CD4-positive, alpha-beta memory T cell (primary cell): ENCODE measurements at regions not wholly inside any gene's neighbourhood (a gene's known extent, or its start where the extent isn't known, plus 50 kb on each side); places are given as distances from the start of the nearest gene placed in this dataset.
A peak's percentile ranks its signal among the peaks of the same experiment; 100 is the strongest.

Experiments
- CTCF ChIA-PET: fragments of 350-600 bp; sonication (Branson Sonifier 250); formaldehyde crosslinking; loops from one replicate; lab custom pipeline; 2021; ENCODE audit warnings: inconsistent platforms; ENCODE audit not compliant: partially characterized antibody; lab: Charles Lee
- POLR2A ChIA-PET: fragments of 350-600 bp; sonication (Branson Sonifier 250); formaldehyde crosslinking; loops from one replicate; lab custom pipeline; 2021; ENCODE audit not compliant: partially characterized antibody; lab: Charles Lee
- DNase-seq, 5 donors: peaks; one replicate each; pipeline versions ENCODE4 v3.0.0 to v3.0.0-alpha.2; 2020 to 2022; ENCODE audit warnings: mixed read lengths in 1 of 5
- H3K27ac ChIP-seq: one replicate; pipeline ENCODE4 v1.7.0; 2013; ENCODE audit warnings: low read depth, low read length
- H3K27me3 ChIP-seq: 2 replicates; pipeline ENCODE4 v1.7.0; 2013; ENCODE audit warnings: mild to moderate bottlenecking, low read length, moderate library complexity; ENCODE audit not compliant: insufficient read depth
- H3K36me3 ChIP-seq: 2 replicates; pipeline ENCODE4 v1.7.0; 2013; ENCODE audit warnings: mild to moderate bottlenecking, low read length, moderate library complexity; ENCODE audit not compliant: insufficient read depth
- H3K4me1 ChIP-seq: 2 replicates; pipeline ENCODE4 v1.7.0; 2013; ENCODE audit warnings: mild to moderate bottlenecking, low read length, moderate library complexity; ENCODE audit not compliant: insufficient read depth
- H3K4me3 ChIP-seq, 2 donors: one replicate each; pipeline ENCODE4 v1.7.0; 2013; ENCODE audit warnings: low read length in 2 of 2, mild to moderate bottlenecking in 1 of 2
- H3K9me3 ChIP-seq, 2 donors: one replicate each; pipeline ENCODE4 v1.7.0; 2013; ENCODE audit warnings: low read length in 2 of 2, control low read depth in 1 of 2; ENCODE audit not compliant: control insufficient read depth in 1 of 2
- H3K27ac Mint-ChIP-seq, 7 donors: one replicate each; pipeline ENCODE4 v1.8.0; 2020 to 2021; ENCODE audit warnings: mixed read lengths in 7 of 7, mild to moderate bottlenecking in 6 of 7, inconsistent platforms in 3 of 7, moderate library complexity in 3 of 7
- H3K27me3 Mint-ChIP-seq, 2 donors: one replicate each; pipeline ENCODE4 v1.8.0; 2020 to 2021; ENCODE audit warnings: mixed read lengths in 2 of 2
- H3K36me3 Mint-ChIP-seq, 2 donors: one replicate each; pipeline ENCODE4 v1.8.0; 2020 to 2021; ENCODE audit warnings: mixed read lengths in 2 of 2, inconsistent platforms in 1 of 2, mild to moderate bottlenecking in 1 of 2
- H3K4me1 Mint-ChIP-seq, 4 donors: one replicate each; pipeline ENCODE4 v1.8.0; 2020 to 2021; ENCODE audit warnings: mixed read lengths in 4 of 4, mild to moderate bottlenecking in 1 of 4
- H3K4me3 Mint-ChIP-seq, 8 donors: one replicate each; pipeline ENCODE4 v1.8.0; 2020 to 2021; ENCODE audit warnings: mixed read lengths in 8 of 8, mild to moderate bottlenecking in 7 of 8, moderate library complexity in 6 of 8, inconsistent platforms in 3 of 8
- H3K9me3 Mint-ChIP-seq, 8 donors: one replicate each; pipeline ENCODE4 v1.8.0; 2020 to 2021; ENCODE audit warnings: mixed read lengths in 8 of 8, mild to moderate bottlenecking in 5 of 8, inconsistent platforms in 3 of 8, moderate library complexity in 1 of 8
- intact Hi-C: fragments of 100-400 bp; cut with micrococcal nuclease; formaldehyde crosslinking; loops from one replicate; pipeline ENCODE4 v1.15.1; 2023

GRCh38 chr21:41600116-41600515 lies 92.2 kb upstream of the TMPRSS2 start:
- CTCF ChIA-PET = interaction anchor here (1.4 kb wide), 1 partner anchor 9 kb away, joined by 3 read pairs; no protein-coding TSS in a partner anchor
- H3K4me3 Mint-ChIP-seq = no peak overlapping the region
- H3K4me3 ChIP-seq = no peak overlapping the region
- no peaks in the 10 kb centered on the region for H3K9me3 ChIP-seq
- no peaks in the 10 kb centered on the region for H3K36me3 ChIP-seq
- H3K4me1 ChIP-seq = no peaks in the 10 kb centered on the region
- no peaks in the 10 kb centered on the region for H3K9me3 Mint-ChIP-seq
- no peak for DNase-seq
- POLR2A ChIA-PET = no interaction called here
- H3K27ac Mint-ChIP-seq = no peak overlapping the region
- H3K27me3 Mint-ChIP-seq = peaks cover 13 to 17% of the 10 kb centered on the region in 2 donors
- H3K27me3 ChIP-seq = no peaks in the 10 kb centered on the region
- no peaks in the 10 kb centered on the region for H3K4me1 Mint-ChIP-seq
- intact Hi-C loops = no loop called here
- no peak overlapping the region for H3K27ac ChIP-seq
- no peaks in the 10 kb centered on the region for H3K36me3 Mint-ChIP-seq

GRCh38 chr21:41598561-41599431 lies 90.8 kb upstream of the TMPRSS2 start:
- intact Hi-C loops = no loop called here
- no peaks in the 10 kb centered on the region for H3K4me1 ChIP-seq
- H3K4me3 ChIP-seq = no peak overlapping the region
- Mint-ChIP-seq H3K36me3 (no peaks in the 10 kb centered on the region), H3K4me3 (no peak overlapping the region), H3K27ac (peak overlapping the region in 1 of 7 donors; percentile 36), H3K4me1 (no peaks in the 10 kb centered on the region), H3K9me3 (no peaks in the 10 kb centered on the region), H3K27me3 (peaks cover 9 to 23% of the 10 kb centered on the region in 2 donors)
- H3K27me3 ChIP-seq = no peaks in the 10 kb centered on the region
- no peaks in the 10 kb centered on the region for H3K36me3 ChIP-seq
- DNase-seq = no peak
- POLR2A ChIA-PET = no interaction called here
- H3K27ac ChIP-seq = no peak overlapping the region
- CTCF ChIA-PET = no interaction called here
- H3K9me3 ChIP-seq = no peaks in the 10 kb centered on the region

DNA sequence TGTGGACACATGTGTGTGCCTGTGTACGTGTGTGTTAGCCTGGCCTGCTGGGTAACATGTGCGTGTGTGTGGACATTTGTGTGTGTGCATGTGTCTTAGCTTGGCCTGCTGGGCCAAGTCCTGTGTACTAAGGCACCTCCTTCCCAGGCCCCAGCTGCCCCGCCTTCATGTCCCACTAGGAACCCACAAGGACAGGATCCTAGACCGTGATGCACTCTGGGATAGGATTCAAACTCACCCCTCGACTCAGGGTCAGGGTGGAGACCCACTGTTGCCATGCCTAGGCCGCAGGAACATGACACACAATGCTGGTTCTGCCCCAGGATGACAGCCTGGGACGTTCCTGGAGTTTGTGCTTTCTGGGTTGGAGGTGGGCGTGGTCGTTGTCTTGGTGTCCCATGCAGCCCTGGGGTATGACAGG lies 89.9 kb upstream of the TMPRSS2 start:
- Mint-ChIP-seq H3K9me3 (no peaks in the 10 kb centered on the region), H3K4me3 (no peak overlapping the region), H3K4me1 (no peaks in the 10 kb centered on the region), H3K36me3 (no peaks in the 10 kb centered on the region), H3K27me3 (peaks cover 9 to 20% of the 10 kb centered on the region in 2 donors), H3K27ac (peak overlapping the region in 1 of 7 donors; percentile 36)
- ChIA-PET POLR2A (no interaction called here), CTCF (no interaction called here)
- no peaks in the 10 kb centered on the region for H3K9me3 ChIP-seq
- no peaks in the 10 kb centered on the region for H3K36me3 ChIP-seq
- H3K4me3 ChIP-seq = no peak overlapping the region
- DNase-seq = no peak
- H3K27me3 ChIP-seq = no peaks in the 10 kb centered on the region
- H3K27ac ChIP-seq = no peak overlapping the region
- no peaks in the 10 kb centered on the region for H3K4me1 ChIP-seq
- intact Hi-C loops = no loop called here

DNA sequence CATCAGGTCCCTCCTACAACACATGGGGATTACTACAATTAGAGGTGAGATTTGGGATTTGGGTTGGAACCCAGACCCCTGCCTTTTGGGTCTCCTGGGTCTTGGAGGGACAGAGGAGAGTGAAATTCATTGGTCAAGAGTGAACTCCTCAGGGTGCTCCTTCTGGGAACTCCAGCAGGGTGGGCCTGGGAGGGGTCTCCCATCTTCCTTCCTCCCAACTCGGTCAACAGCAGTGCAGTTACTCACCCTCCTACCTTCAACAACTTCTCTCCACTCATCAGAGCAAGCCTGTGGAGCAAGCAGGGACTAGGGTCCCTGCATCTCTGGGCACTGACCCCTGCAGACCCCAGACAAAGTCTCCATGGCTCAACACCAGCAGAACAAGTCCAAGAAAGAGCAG lies 89.3 kb upstream of the TMPRSS2 start:
- Mint-ChIP-seq H3K9me3 (no peaks in the 10 kb centered on the region), H3K36me3 (no peaks in the 10 kb centered on the region), H3K27me3 (peaks cover 9 to 20% of the 10 kb centered on the region in 2 donors), H3K4me1 (no peaks in the 10 kb centered on the region), H3K27ac (no peak overlapping the region), H3K4me3 (no peak overlapping the region)
- POLR2A ChIA-PET = no interaction called here
- no peaks in the 10 kb centered on the region for H3K4me1 ChIP-seq
- no peaks in the 10 kb centered on the region for H3K9me3 ChIP-seq
- DNase-seq = no peak
- no peak overlapping the region for H3K27ac ChIP-seq
- H3K36me3 ChIP-seq = no peaks in the 10 kb centered on the region
- CTCF ChIA-PET = no interaction called here
- intact Hi-C loops = no loop called here
- no peak overlapping the region for H3K4me3 ChIP-seq
- no peaks in the 10 kb centered on the region for H3K27me3 ChIP-seq

GRCh38 chr21:41596241-41596925 lies 88.4 kb upstream of the TMPRSS2 start:
- Mint-ChIP-seq H3K4me1 (no peaks in the 10 kb centered on the region), H3K9me3 (no peaks in the 10 kb centered on the region), H3K36me3 (no peaks in the 10 kb centered on the region), H3K4me3 (no peak overlapping the region), H3K27ac (no peak overlapping the region), H3K27me3 (peaks cover 9 to 20% of the 10 kb centered on the region in 2 donors)
- CTCF ChIA-PET = no interaction called here
- no peaks in the 10 kb centered on the region for H3K36me3 ChIP-seq
- H3K4me1 ChIP-seq = no peaks in the 10 kb centered on the region
- no peaks in the 10 kb centered on the region for H3K27me3 ChIP-seq
- intact Hi-C loops = no loop called here
- H3K27ac ChIP-seq = no peak overlapping the region
- no peaks in the 10 kb centered on the region for H3K9me3 ChIP-seq
- POLR2A ChIA-PET = no interaction called here
- no peak overlapping the region for H3K4me3 ChIP-seq
- no peak for DNase-seq

- H3K9me3 ChIP-seq = no peaks in the 10 kb centered on the region
- H3K36me3 ChIP-seq = no peaks in the 10 kb centered on the region
- no peaks in the 10 kb centered on the region for H3K4me1 Mint-ChIP-seq
- H3K27ac ChIP-seq = no peak overlapping the region
- peaks cover 8 to 19% of the 10 kb centered on the region in 2 donors for H3K27me3 Mint-ChIP-seq
- H3K36me3 Mint-ChIP-seq = no peaks in the 10 kb centered on the region
- no peaks in the 10 kb centered on the region for H3K4me1 ChIP-seq
- POLR2A ChIA-PET = no interaction called here
- no peak overlapping the region for H3K4me3 Mint-ChIP-seq
- no peak overlapping the region for H3K27ac Mint-ChIP-seq
- no peak for DNase-seq
- CTCF ChIA-PET = no interaction called here
- H3K4me3 ChIP-seq = no peak overlapping the region
- intact Hi-C loops = no loop called here
- H3K9me3 Mint-ChIP-seq = no peaks in the 10 kb centered on the region
- no peaks in the 10 kb centered on the region for H3K27me3 ChIP-seq
Measured at GRCh38 chr21:41594268-41594667, 86.3 kb upstream of the TMPRSS2 start.

GRCh38 chr21:41593760-41594138 lies 85.8 kb upstream of the TMPRSS2 start:
- Histone ChIP-seq H3K36me3 (no peaks in the 10 kb centered on the region), H3K4me1 (no peaks in the 10 kb centered on the region), H3K27me3 (no peaks in the 10 kb centered on the region), H3K4me3 (no peak overlapping the region), H3K27ac (no peak overlapping the region), H3K9me3 (no peaks in the 10 kb centered on the region)
- intact Hi-C loops = no loop called here
- CTCF ChIA-PET = no interaction called here
- Mint-ChIP-seq H3K36me3 (no peaks in the 10 kb centered on the region), H3K4me3 (no peak overlapping the region), H3K27ac (no peak overlapping the region), H3K9me3 (peaks cover 0 to 5% (median 1%) of the 10 kb centered on the region in 8 donors), H3K27me3 (peaks cover 6 to 18% of the 10 kb centered on the region in 2 donors), H3K4me1 (no peaks in the 10 kb centered on the region)
- POLR2A ChIA-PET = no interaction called here
- no peak for DNase-seq
